Retinal pigment epithelial cell (primary cell): ENCODE measurements at regions not wholly inside any gene's neighbourhood (a gene's known extent, or its start where the extent isn't known, plus 50 kb on each side); places are given as distances from the start of the nearest gene placed in this dataset.
"Not testable (repeated sequence)": the region's sequence is repeated elsewhere in the genome, so short reads cannot be mapped to it uniquely, and the experiment has no call there.

Experiments
- DNase-seq: peaks from one replicate; pipeline ENCODE4 v3.0.0-alpha.2; 2010; ENCODE audit warnings: low read depth
- H3K4me3 ChIP-seq: 2 replicates; pipeline ENCODE4 v1.5.1; 2011; ENCODE audit warnings: mild to moderate bottlenecking, low read length, control low read depth, moderate library complexity
- CTCF ChIP-seq: conservative IDR thresholded peaks from 2 replicates; pipeline ENCODE4 v1.5.1; 2011; ENCODE audit warnings: low read depth, low read length, control low read depth, inconsistent platforms

- DNase-seq: no peak
- H3K4me3 ChIP-seq: no peak overlapping the region
- TF ChIP-seq CTCF: no peak
Measured at GRCh38 chr7:155392726-155393570, 65.0 kb upstream of the EN2 start.

- DNase-seq: no peak
- no peak overlapping the region for H3K4me3 ChIP-seq
- TF ChIP-seq CTCF: no peak
Measured at GRCh38 chr7:155394413-155394812, 63.5 kb upstream of the EN2 start.

- TF ChIP-seq CTCF: no peak
- DNase-seq: no peak
- H3K4me3 ChIP-seq: no peak overlapping the region
Measured at GRCh38 chr7:155395176-155395797, 62.6 kb upstream of the EN2 start.

- DNase-seq: no peak
- TF ChIP-seq CTCF: no peak
- no peak overlapping the region for H3K4me3 ChIP-seq
Measured at GRCh38 chr7:155396661-155397060, 61.3 kb upstream of the EN2 start.

GRCh38 chr7:155397758-155398714, 59.9 kb upstream of the EN2 start:
- not testable (repeated sequence) for H3K4me3 ChIP-seq

GRCh38 chr7:155398944-155399343, 59.0 kb upstream of the EN2 start:
- no peak overlapping the region for H3K4me3 ChIP-seq
- no peak for TF ChIP-seq CTCF
- no peak for DNase-seq

More at GRCh38 chr7:155397758-155398714, 59.9 kb upstream of the EN2 start:
- not testable (repeated sequence) for DNase-seq

- no peak for DNase-seq
- no peak overlapping the region for H3K4me3 ChIP-seq
- no peak for TF ChIP-seq CTCF
Measured at GRCh38 chr7:155399577-155399976, 58.4 kb upstream of the EN2 start.
